NCI-H146 (cell line): ENCODE measurements at regions not wholly inside any gene's neighbourhood (a gene's known extent, or its start where the extent isn't known, plus 50 kb on each side); places are given as distances from the start of the nearest gene placed in this dataset.
A peak's percentile ranks its signal among the peaks of the same experiment; 100 is the strongest.

Experiments
- DNase-seq: peaks from one replicate; lab custom pipeline; 2025; lab: John Stamatoyannopoulos, UW

DNA sequence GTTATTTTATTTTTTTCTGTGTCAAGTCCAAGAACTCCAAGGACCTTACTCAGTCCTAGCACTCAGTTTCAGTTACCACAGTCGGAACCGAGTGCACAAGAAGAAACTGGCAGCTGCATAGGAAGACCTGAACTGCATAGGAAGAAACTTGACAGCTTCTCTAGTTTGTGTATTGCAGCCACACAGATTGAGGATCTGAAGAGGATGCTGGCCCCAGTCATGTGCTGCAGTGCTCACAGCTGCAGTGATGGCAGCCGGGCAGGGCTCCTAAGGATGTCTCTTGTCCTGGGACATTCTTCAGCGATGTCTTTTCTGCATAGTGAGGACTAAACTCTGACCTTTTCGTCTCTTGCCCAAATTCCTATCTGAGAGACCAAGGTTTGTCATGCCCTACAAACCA is 261.2 kb downstream of the STIM2 start:
- DNase-seq, result no peak

- peak; percentile 29 for DNase-seq
Measured at GRCh38 chr4:27123123-27123768, 262.6 kb downstream of the STIM2 start.

- no peak for DNase-seq
Measured at GRCh38 chr4:27123769-27124124, 263.1 kb downstream of the STIM2 start.

DNA sequence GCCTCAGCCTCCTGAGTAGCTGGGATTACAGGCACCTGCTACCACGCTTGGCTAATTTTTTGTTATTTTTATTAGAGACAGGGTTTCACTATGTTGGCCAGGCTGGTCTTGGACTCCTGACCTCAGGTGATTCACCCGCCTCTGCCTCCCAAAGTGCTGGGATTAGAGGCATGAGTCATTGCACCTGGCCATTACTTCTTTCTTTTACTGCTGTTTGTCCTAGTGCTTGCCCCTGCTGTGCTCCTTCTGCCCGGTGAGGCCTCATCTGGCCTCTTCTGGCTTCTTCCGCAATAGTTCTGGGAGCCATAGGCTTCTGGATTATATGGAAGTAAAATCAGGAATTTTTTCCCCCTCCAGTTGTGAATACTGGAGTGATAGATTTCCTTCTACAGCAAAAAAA is 266.3 kb downstream of the STIM2 start:
- DNase-seq, result peak; percentile 66

- no peak for DNase-seq
Measured at GRCh38 chr4:27128443-27128842, 267.8 kb downstream of the STIM2 start.

DNA sequence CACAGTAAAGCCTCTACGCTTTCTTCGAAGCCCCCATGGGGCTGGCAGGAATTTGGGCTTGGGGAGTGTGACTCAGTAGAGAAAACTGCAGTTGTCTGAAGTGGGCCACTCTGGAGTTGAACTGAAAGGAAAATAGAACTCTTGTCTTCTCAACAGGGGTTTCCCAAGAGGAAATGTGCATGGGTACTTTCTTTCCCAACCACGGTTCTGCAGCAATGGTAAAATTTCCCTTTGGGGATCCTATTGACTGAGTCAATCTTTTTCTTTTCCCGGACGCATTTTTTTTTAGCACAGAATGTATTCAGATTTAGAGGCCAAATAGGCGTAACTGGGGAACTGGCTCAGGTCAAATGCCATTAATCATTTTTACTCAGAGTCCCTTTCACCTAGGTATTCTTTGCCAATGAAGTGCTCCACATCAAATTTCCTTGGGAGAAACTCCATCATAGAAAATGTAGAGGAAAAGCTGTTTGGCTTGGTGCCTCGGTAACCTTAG is 269.3 kb downstream of the STIM2 start:
- DNase-seq, result no peak

GRCh38 chr4:27132497-27132896 is 271.9 kb downstream of the STIM2 start:
- DNase-seq, result no peak

DNA sequence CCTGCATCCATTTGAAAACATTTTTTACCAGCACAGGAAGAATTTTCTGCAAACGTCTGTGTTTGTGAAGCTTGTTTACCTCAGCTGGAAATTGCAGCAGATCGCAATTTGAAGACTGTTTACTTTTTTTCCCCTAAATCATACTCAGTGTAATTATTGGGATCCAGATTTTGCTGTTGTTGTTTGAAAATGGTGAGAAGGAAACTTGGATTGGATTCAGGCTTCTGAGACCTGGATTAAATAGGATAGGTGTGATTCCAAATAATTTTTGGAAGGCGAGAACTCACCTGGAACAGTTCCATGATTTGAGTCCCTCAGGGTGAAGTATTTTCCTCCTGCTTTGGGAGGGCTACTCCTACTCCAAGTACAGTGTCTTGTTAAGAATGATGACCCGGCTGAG is 279.8 kb downstream of the STIM2 start:
- no peak for DNase-seq

DNA sequence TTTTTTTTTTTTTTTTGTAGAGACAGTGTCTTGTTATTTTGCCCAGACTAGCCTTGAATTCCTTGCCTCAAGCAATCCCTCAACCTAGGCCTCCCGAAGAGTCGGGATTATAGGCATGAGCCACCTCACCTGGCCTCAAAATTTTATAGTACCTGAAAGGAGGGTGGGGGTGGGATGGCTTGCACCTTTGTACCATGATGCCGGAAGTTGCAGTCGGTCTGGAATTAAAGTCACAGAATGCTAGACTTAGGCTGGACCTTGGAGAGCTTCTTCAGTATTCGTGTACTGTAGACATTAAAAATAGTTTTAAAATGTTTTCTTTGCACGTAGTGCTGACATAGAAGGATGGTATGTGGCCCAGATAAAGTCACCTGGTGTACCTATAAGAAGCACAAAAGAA is 280.9 kb downstream of the STIM2 start:
- no peak for DNase-seq

DNA sequence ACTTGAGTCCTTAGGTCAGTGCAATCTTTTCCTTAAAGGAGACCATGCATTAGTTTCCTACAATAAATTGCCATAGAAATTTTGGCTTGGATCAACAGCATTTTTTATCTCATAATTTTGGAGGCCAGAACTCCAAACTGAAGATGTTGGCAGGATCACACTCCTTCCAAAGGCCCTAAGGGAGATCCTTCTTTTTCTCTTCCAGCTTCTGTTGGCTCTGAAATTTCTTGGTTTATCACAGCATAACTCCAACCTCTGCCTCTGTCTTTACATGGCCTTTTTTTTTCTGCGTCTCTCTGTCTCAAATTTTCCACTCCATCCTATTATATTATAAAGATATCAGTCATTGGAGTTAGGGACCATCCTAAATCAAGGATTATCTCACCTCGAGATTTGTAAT is 282.2 kb downstream of the STIM2 start:
- DNase-seq, result no peak

GRCh38 chr4:27145597-27145996 is 285.0 kb downstream of the STIM2 start:
- no peak for DNase-seq

DNA sequence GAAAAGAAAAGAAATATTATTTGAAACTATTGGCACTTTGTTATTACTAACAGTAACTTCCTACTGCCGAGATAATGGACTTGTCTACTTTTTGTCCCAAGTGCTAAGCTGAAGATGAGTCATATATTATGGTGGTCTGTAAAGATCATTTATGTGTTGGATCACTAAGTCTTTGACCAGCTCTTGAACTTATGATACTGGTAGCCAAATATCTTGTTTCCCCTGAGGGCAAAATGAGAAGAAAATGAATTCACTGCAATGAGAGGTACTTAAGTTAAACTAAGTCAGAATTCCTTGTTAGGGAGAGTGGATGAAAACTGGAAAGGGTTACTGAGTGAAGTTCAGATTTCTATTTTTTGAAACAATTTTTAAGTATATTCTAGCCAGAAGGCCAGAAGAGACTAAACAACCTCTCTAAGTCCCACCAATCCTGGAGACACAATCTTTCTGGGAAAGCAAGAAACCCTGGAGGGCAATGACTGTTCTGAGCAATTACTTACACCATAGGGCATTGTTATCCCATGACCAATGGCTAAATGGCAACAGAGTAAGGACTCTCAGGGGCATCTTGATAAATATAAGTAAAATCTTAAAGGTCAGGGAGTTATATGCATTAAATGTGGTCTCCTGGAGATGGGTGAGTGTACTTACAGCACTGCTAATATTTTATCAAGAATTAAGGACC is 287.7 kb downstream of the STIM2 start:
- DNase-seq, result no peak

DNA sequence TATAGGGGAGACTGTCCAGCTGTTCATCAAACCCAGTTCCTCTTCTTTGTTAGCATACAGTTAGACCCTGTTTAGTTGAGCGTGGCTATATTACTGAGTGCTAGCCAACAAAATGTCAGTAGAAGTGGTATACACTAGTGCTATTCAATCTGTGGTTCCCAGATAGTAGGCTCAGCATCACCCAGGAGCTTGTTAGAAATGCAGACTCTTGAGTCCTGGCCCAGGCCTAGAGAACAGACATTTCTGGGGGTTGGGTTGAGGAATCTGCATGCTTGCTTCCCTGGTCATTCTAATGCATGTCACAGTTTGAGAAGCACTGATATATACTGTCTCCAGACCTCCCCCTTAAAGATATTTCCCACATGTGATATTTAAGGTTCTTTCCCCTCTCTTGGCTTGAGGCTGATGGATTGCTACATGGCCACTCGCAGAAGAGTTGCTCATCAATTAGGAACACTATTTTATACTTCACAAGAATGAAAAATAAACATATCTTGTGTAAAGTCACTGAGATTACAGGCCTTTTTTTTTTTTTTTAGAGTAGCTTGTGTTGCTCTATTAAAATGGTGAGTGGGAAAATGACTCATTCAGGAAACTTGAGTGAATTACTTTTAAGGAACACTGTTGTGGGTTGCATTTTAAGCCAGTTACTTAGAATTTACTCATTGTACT is 289.0 kb downstream of the STIM2 start:
- DNase-seq, result no peak

GRCh38 chr4:27152703-27153102 is 292.1 kb downstream of the STIM2 start:
- DNase-seq, result no peak

DNA sequence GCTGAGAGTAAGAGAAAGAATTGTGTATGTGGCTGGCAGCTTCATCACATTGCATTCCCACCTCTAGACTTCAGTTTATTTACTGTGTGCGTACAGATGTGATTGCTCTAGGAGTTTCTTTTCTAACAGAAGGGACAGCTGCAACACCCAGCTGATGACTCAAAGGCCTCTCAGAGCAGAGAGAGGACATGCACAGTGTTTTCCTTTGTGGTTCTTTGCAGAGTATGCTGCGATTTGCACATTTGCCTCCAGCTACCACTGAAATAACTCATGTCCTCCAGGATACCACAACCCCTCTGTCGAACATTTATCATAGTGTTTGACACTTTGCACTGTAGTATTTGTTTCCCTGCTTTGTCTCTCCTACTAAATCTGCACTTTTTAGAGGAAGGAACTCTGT is 294.1 kb downstream of the STIM2 start:
- DNase-seq, result no peak

DNA sequence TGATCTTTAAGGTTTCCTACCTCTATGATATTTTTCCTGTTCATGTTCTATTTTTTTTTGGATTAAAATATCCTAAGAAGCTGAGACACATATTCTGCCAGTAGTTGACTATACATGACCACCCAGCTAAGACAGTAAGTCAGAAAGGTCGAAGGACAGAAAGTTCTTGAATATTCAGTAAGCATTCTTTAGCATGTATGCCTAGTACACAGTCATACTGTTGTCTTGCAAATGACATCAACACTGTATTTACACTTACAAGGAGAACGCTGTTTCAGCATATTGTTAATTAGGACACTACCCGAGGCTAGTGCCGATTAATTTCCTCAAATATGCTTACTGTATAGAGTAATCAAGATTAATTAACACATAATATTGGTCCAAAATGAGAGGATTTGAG is 300.6 kb downstream of the STIM2 start:
- DNase-seq, result no peak

GRCh38 chr4:27168783-27169182 is 308.1 kb downstream of the STIM2 start:
- DNase-seq, result no peak

- no peak for DNase-seq
Measured at GRCh38 chr4:27173280-27173679, 312.6 kb downstream of the STIM2 start.

DNA sequence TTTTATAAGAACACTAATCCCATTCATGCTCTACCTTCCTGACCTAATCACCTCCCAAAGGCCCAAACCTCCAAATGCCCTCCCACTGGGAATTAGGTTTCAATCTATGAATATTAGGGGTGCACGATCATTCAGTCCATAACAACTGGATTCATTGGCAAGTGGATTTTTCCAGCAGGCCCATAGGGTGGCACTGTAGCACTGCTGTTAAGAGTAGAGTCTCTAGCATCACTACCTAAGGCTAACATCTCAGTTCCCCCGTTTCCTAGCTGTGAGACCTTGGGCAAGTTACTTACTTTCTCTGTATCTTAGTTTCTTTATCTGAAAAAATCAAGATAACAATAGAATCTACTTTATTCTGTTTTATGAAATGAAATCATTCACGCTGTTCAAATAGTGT is 315.8 kb downstream of the STIM2 start:
- peak; percentile 78 for DNase-seq

DNA sequence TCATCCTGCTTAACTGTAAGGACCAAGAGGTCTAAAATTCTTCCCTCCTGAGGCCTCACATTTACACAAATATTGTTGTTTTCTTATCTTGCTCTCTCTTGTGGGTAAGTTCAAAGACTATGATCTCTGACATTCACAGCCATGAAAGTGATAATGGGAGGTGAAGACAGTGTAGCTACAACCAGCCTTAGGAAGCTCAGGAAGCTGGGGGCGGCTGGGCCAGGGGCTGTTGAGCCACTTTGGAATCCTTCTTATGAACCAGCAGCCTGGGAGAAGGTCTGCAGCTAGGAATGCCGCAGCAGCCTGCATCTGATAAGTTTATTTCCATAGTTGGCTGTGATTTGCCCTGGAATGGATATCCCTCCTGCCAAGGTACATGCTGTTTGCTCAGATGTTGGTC is 316.2 kb downstream of the STIM2 start:
- DNase-seq, result no peak

- no peak for DNase-seq
Measured at GRCh38 chr4:27178061-27178460, 317.4 kb downstream of the STIM2 start.

DNA sequence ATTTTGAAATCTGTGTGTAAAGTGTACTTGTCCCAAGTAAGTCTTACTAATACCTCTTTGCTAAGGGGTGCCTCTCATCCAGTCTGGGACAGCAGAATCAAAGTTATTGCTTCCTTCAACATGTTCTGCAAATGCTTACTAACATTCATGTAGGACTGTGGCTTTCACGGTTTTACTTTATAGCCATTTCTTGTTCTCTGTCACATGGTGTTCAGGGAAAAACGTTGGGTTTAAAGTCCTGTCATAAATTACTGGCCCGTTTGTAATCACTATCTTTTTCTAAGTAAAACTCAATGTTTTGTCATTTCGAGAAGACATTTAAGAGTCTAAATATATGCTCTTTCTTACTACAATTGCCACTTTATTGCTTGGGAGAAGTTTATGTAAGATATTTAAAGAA is 321.1 kb downstream of the STIM2 start:
- no peak for DNase-seq

DNA sequence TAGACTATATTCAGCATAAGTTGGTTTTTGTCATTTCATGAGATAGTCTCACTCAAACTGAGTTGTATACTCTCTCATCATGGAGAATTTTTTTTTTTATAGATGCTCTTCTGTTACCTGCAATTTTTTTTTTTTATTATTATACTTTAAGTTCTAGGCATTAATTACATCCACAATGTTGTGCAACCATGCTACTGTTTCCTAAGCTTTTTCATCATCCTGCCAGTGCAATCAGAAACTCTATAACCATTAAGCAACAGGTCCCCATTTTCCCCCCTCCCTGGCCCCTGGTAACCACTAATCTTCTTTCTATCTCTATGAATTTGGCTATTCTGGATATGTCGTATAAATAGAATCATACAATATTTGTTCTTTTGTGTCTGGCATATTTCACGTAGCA is 321.6 kb downstream of the STIM2 start:
- DNase-seq, result no peak
